BE2C (cell line): ENCODE measurements at regions not wholly inside any gene's neighbourhood (a gene's known extent, or its start where the extent isn't known, plus 50 kb on each side); places are given as distances from the start of the nearest gene placed in this dataset.

ENCODE experiments used
- DNase-seq: peaks from one replicate; pipeline ENCODE4 v3.0.0-alpha.2; 2020
- H3K27me3 ChIP-seq: fragments of 250-450 bp; sonication (Bioruptor Pico); 2 replicates; pipeline ENCODE4 v1.5.1; 2020; ENCODE audit warnings: mild to moderate bottlenecking
- H3K36me3 ChIP-seq: fragments of 250-450 bp; sonication (Bioruptor Pico); 2 replicates; pipeline ENCODE4 v1.5.1; 2020; ENCODE audit warnings: mild to moderate bottlenecking
- H3K4me1 ChIP-seq: fragments of 250-450 bp; sonication (Bioruptor Pico); 2 replicates; pipeline ENCODE4 v1.5.1; 2020
- H3K4me3 ChIP-seq: 2 replicates; pipeline ENCODE4 v1.5.1; 2011; ENCODE audit warnings: low read depth, low read length
- H3K9me3 ChIP-seq: fragments of 250-450 bp; sonication (Bioruptor Pico); 2 replicates; pipeline ENCODE4 v1.5.1; 2020
- TF ChIP-seq, protein P1 (sequence below): IDR thresholded peaks from 2 replicates; pipeline ENCODE4 v1.5.1; 2012; ENCODE audit warnings: mild to moderate bottlenecking, low read depth, low read length

DNA sequence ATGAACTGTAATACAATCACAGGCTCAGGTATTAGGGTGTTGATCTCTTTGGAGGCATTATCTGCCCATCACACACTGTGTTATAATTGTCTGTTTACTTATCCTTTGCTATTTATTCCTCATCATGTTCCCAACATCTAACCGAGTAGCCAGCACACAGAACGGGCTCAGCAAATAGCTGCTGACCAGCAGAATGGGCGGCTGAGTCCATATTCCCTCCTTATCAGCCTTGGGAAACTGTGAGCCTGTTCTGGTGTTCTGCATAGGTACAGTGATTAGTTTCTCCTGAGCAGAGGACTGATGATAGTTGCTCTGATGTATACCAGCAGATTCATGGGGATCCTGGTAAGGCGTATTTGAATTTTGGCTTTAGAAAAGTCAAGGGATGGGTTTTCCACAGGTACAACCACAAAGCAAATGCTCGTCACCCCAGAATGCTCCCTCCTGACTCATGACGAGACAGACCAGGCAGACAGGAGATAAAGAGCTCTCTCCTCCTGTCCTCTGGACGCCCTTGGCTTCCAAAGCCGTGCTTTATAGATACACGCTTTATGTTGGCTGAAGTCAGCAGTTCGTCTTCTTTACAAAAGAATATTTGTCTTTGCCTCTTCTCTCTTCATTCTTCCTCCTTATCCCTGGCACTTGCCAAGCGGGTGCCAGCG, 166.7 kb downstream of the TTLL2 start:
- Histone ChIP-seq H3K4me3 (no peak overlapping the region), H3K4me1 (no peaks in the 10 kb centered on the region)
- TF ChIP-seq, protein P1, sequence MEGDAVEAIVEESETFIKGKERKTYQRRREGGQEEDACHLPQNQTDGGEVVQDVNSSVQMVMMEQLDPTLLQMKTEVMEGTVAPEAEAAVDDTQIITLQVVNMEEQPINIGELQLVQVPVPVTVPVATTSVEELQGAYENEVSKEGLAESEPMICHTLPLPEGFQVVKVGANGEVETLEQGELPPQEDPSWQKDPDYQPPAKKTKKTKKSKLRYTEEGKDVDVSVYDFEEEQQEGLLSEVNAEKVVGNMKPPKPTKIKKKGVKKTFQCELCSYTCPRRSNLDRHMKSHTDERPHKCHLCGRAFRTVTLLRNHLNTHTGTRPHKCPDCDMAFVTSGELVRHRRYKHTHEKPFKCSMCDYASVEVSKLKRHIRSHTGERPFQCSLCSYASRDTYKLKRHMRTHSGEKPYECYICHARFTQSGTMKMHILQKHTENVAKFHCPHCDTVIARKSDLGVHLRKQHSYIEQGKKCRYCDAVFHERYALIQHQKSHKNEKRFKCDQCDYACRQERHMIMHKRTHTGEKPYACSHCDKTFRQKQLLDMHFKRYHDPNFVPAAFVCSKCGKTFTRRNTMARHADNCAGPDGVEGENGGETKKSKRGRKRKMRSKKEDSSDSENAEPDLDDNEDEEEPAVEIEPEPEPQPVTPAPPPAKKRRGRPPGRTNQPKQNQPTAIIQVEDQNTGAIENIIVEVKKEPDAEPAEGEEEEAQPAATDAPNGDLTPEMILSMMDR, result no peak

DNA sequence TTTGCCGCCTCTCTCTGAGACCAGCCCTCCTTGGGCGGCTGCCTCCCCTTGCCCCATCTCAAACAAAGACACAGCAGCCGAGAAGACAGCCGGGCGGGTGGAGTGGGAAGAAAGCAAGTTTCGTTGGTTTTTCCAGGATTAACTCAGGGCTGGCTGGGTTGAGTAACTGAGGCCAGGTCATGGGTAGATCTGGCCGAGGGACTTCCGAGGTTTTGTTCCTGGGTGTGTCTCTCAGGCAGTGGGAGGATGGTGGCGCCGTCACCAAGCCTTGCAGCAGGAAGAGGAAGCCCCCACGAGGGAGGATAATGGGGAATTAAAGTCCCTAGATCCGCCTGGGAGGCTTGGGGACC, 167.2 kb downstream of the TTLL2 start:
- Histone ChIP-seq H3K4me1 (no peaks in the 10 kb centered on the region), H3K4me3 (no peak overlapping the region), H3K36me3 (no peaks in the 10 kb centered on the region), H3K27me3 (no peaks in the 10 kb centered on the region), H3K9me3 (no peaks in the 10 kb centered on the region)
- TF ChIP-seq, protein P1, result no peak
- DNase-seq, result no peak

More for the DNA sequence above, 166.7 kb downstream of the TTLL2 start:
- no peaks in the 10 kb centered on the region for H3K27me3 ChIP-seq
- H3K36me3 ChIP-seq, result no peaks in the 10 kb centered on the region
- no peaks in the 10 kb centered on the region for H3K9me3 ChIP-seq
- no peak for DNase-seq

DNA sequence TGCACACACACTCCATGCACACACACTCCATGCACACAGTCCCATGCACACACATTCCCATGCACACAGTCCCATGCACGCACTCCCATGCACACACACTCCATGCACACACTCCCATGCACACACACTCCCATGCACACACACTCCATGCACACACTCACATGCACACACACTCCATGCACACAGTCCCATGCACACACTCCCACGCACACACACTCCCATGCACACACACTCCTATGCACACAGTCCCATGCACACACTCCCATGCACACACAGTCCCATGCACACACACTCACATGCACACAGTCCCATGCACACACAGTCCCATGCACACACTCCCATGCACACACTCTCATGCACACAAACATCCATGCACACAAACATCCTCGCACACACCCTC, 168.4 kb downstream of the TTLL2 start:
- Histone ChIP-seq H3K4me3 (no peak overlapping the region), H3K36me3 (no peaks in the 10 kb centered on the region), H3K4me1 (no peaks in the 10 kb centered on the region), H3K27me3 (no peaks in the 10 kb centered on the region), H3K9me3 (no peaks in the 10 kb centered on the region)
- no peak for DNase-seq
- TF ChIP-seq, protein P1, result no peak

DNA sequence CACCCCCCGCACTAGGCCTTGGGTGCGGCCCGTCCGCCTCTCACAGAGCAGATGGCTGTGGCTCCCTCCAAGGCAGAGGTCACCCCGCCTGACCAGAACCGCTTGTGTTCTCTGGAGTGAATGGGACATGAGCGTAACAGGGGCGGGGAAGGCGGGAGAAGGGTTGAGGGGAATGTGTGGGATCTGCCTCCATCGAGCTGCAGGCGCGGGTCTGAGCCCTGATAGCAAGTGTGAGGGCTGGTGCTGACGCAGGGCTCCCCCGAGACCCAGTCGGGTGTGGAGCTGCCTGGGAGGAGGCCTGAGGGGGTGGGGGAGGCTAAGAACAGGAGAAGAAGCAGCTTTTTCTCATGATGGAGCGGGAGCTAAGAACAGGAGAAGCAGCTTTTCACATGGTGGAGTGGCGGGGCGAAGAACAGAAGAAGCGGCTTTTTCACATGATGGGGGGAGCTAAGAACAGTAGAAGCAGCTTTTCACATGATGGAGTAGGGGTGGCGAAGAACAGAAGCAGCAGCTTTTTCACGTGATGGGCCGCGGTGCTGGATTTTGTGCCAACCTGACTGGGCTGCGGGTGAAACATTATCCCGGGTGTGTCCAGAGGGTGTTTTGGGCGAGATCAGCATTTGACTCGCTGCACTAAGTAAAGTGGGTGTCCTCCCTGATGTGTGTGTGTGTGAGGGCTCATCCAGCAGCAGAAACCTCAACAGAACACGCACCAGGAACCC, 169.3 kb downstream of the TTLL2 start:
- H3K27me3 ChIP-seq, result no peaks in the 10 kb centered on the region
- no peak for DNase-seq
- no peak overlapping the region for H3K4me3 ChIP-seq
- H3K36me3 ChIP-seq, result no peaks in the 10 kb centered on the region
- TF ChIP-seq, protein P1, result no peak
- H3K9me3 ChIP-seq, result no peaks in the 10 kb centered on the region
- H3K4me1 ChIP-seq, result no peaks in the 10 kb centered on the region

DNA sequence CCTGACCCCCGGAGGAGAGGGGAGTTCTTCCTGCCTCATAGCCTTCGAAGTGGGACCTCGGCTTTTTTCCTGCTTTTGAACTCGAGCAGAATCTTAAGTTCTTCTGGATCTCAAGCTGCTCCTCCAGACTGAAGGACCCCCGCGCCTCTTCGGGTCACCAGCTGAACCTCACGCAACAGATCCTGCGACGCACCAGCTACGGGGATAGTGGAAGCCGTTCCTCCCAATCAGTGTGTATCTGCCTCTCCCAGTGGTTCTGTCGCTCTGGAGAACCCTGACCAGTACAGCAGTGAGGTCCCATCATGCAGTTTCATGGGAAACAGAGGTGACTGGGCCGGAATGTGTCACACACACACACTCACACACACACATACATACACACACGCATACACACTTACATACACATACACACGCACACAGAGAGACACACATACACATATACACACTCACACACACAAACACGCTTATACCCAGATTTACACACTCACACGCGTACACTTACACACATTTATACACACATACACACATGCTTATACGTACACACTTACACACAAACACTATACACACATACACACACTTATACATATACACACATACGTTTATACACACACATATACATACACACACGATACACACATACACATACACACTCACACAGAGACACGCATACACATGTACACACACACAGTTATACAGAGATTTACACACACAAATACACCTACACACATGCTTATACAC, 170.0 kb downstream of the TTLL2 start:
- no peak for DNase-seq
- H3K4me3 ChIP-seq, result no peak overlapping the region
- no peaks in the 10 kb centered on the region for H3K36me3 ChIP-seq
- H3K27me3 ChIP-seq, result no peaks in the 10 kb centered on the region
- TF ChIP-seq, protein P1, result no peak
- H3K9me3 ChIP-seq, result no peaks in the 10 kb centered on the region
- H3K4me1 ChIP-seq, result no peaks in the 10 kb centered on the region
